ENCODE measurements at regions not wholly inside any gene's neighbourhood (a gene's known extent, or its start where the extent isn't known, plus 50 kb on each side); places are given as distances from the start of the nearest gene placed in this dataset.

DNA sequence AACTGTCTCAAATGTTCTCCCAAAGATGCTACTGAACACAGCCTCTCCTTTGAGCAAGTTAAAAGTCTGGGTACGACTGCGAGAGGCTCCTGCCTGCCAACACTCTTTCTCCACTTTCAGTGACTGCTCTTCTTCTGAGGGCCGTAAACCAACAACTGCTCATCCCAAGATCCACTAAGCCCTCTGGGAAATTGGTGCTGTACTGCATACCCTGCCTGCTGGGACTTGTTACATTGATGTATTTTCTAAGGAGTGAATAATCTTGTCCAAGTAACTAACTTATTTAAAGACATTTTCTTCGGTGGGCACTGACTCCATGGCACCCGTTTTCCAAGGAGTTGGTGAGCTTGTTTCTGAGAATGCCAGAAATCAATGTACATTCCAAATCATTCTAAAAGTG, 87.2 kb downstream of the ZNF280B start:
- DNase-seq (ENCODE audit: low read depth): no peak

DNA sequence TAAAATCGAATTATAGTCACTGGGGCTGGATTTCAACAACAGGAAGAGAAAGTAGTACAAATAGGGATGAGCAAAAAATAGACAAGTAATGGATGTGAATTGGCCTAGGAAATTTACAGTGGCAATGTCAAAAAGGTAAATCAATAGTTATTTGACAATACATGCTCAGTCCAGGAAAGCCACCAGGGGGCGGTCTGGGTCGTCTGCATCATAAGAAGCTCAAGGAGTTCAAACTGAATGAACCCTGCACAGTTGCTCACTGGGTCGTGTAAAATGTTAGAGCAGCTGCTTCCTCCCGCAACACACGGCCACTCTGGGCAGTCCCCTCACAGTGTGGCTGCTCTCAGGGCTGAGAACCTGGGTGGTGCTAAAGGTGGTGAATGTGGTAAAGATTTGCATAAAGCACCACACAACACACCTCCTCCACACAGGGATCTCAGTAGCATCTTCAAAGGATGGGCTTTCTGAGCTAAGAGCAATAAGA, 85.9 kb downstream of the ZNF280B start:
- peak; percentile 43 for DNase-seq (ENCODE audit: low read depth)

DNA sequence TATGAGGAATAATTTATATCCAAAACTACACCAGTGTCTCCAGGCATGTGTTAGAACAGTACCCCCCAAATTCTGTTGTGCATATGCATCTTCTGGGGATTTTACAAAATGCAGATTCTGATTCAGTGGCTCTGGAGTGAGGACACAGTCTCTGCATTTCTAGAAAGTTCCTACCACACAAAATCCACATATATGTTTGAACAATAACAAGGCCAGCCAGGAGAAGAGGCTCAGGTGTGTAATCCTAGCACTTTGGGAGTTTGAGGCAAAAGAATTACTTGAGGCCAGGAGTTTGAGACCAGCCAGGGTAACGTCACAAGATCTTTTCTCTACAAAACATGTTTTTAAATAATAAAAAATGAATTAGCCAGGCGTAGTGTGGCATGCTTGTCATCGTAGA, 84.9 kb downstream of the ZNF280B start:
- no peak for DNase-seq (ENCODE audit: low read depth)

DNA sequence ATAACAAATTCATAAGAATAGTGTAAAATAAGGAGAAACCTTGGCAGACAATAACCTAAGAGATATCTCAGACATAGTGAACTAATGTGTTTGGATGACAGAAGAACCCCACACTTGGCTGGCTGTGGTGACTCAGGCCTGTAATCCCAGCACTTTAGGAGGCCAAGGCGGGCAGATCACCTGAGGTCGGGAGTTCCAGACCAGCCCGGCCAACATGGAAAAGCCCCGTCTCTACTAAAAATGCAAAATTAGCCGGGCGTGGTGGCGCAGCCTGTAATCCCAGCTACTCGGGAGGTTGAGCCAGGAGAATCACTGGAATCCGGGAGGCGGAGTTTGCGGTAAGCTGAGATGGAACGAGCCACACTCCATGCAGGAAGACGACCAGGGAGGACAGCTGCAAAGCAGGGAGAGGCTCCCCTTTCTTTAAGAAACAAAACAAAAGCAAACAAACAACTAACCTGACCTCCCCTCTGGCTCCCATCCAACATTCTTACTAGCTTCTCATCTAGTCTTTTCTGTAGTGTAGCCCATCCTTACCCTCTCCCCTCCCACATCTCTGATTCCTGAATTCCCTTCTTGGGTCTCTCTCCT, 84.2 kb downstream of the ZNF280B start:
- DNase-seq (ENCODE audit: low read depth): no peak

DNA sequence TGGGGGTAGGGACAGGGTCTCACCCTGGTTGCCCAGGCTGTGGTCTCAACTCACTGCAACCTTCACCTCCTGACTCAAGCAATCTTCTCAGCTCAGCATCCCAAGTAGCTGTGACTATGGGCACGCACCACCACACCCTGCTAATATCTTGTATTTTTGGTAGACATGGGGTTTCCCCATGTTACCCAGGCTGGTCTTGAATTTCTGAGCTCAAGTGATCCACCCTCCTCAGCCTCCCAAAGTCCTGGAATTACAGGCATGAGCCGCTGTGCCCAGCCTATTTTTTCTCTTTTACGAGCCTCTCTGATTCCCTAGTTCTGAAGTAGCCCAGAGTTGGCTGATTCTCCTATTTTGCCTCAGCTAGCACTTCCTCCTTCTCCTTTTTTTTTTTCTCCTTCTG, 83.6 kb downstream of the ZNF280B start:
- DNase-seq (ENCODE audit: low read depth): no peak

DNA sequence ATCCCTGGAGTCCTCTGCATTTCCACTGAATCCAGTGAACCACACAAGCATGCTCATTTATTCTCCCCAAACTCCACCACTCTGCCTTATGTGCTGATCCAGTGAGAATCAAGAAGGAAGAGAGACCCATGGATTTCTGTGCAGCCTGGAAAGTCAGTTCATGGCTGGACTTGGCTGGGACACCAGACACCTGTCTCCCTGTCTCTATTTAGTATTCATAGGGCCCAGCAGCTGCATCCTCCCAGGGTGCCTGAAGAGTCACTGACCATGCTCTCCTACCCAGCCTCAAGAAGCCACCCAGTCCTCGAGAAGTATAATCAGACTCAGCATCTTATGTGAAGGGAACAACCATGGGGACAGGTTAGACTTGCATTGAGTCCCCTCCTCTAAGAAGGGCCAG, 83.2 kb downstream of the ZNF280B start:
- no peak for DNase-seq (ENCODE audit: low read depth)

DNA sequence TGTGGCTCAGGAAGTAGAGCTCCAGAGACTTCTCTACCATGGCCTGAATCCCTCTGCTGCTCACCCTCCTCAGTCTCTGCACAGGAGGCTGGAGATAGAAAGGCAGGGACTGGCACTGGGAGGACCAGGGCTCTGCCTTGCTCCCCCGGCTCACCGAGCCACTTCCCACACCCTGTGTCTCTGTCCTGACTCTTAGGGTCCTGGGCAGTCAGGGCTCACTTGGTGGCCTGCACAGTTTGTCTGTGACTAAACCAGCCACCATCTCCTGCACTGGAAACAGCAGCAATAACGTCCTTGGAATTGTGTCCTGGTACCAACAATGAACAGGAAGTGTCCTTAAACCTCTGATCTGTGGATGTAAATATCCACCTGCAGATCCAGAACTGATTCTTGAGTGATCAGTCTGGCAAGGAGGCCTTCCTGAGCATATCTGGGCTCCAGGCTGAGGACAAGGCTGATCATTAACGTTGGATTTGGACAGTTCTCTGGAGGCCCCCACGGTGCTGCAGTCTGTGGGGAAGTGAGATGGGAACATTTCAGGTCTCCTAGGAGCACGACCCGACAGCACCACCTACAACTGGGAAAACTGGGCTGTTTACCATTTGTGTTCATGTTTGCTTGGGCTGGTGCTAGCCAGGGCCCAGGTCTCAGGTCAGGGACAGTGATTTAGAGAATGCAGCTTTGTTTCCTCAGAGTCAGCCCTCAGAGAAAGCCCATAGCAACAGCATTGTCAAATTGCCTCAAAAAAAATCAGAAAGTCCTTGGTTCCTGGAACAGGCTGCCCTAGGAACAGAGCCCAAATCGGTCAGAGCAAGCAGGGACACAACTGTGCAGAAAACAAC, 82.5 kb downstream of the ZNF280B start:
- no peak for DNase-seq (ENCODE audit: low read depth)

DNA sequence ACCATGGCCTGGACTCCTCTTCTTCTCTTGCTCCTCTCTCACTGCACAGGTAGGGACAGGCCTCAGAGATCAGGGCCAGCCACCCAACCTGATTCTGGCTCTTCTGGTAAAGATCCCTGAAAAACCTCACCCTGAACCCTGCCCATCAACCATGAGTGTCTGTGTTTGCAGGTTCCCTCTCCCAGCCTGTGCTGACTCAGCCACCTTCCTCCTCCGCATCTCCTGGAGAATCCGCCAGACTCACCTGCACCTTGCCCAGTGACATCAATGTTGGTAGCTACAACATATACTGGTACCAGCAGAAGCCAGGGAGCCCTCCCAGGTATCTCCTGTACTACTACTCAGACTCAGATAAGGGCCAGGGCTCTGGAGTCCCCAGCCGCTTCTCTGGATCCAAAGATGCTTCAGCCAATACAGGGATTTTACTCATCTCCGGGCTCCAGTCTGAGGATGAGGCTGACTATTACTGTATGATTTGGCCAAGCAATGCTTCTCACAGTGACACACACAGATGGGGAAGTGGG, 80.9 kb downstream of the ZNF280B start:
- no peak for DNase-seq (ENCODE audit: low read depth)

DNA sequence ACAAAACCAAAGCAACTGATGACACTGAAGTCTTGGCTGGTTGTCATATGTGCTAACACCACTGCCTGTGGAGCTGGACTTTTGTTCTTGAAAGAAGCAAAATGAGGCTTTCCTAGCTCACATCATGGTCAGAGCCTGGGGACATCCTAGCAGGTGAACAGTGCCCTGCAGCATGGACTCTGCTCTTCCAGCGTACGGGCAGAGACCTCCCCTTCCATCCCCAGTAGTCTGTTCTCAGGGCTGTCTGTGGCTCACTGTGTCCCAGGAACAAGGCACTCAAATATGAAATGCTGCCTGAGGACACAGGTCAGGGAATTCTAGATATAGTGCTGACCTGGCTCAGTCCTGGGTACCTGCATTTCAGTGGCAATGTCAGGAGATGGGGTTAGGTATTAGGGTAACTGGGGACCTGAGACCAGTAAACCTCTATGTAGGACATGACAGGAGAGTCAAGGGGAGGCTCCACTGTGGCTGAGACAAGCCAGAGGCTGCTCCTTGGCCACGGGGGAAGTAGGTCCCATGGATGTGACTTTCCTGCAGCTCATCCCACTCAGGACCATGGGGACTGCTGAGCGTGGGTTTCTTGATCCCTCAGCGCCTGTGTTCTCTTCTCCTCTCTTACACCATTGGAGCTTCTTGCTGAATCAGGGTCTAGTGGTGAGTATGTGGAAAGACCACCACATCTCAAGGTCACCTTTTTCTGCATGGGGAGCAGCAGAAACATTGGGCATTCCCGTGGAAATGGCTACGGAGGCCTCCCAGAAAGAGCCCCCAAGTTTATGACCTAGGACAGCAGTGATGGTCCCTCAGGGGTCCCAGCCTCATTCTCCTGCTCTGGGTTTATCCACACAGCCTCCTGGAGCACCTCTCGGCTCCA, 80.1 kb downstream of the ZNF280B start:
- DNase-seq (ENCODE audit: low read depth): no peak

DNA sequence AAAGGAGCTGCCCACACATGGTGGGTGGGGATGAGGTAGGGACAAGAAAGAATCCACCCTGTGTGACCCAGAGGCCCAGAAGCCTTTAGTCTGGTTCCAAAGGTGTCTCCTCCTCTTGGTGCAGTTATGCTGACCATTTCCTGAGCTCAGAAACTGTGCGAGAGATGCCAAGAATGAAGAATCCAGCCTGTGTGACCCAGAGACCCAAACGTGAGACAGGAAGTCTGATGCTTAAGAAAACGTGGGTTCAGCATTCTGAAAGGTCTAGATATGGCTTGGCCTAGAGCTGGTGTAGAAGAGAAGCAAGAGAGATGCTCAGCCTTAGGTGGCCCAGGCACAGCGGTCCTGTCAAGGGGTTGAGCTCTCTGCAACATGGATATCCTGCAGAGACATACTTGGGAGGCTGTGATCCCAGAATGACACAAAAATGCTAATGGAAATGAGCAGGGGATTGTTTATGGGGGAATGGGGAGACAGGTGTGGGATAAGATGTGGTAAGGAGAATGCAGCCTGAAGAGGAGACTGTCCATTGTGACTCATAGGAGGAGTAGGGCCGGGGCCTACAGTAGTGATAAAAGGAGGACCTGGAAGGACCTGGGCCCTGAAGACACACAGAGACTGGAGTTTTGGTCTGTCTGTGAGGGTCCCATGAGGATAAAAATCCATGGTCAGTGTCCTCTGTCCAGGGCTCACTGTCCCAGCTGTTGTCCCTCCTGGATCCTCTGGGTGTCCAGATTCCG, 79.0 kb downstream of the ZNF280B start:
- no peak for DNase-seq (ENCODE audit: low read depth)

DNA sequence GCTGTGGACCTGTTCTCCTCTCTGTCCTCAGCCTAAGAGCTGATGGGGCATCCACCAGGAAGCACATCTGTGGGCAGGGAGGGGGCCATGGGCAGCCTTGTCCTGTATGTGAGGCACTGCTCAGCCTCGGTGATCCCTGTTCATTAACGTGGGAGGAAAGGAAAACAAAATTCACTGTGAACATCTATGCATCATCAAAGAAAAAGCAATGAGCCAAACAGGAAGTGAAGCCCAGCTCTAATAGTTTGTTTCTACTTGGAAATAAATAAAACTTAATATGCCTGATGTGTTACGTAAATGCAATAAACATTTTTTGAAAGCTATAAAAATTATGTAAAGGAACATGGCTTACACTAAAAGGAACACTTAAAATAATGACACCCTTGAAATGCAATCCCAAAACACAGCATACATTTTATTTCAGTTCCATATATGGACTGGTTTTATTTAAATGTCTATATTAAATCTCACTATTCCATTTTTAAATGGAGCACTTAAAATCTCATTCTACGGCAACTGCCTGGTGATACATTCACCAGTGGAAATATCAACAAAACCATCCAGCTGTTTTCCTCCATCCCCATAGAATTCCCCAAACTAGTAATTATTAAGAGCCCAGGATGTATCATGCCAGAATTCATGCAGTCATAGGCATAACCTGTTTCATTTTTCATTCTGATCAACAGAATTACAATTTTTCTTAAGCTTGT, 78.3 kb downstream of the ZNF280B start:
- DNase-seq (ENCODE audit: low read depth): no peak

DNA sequence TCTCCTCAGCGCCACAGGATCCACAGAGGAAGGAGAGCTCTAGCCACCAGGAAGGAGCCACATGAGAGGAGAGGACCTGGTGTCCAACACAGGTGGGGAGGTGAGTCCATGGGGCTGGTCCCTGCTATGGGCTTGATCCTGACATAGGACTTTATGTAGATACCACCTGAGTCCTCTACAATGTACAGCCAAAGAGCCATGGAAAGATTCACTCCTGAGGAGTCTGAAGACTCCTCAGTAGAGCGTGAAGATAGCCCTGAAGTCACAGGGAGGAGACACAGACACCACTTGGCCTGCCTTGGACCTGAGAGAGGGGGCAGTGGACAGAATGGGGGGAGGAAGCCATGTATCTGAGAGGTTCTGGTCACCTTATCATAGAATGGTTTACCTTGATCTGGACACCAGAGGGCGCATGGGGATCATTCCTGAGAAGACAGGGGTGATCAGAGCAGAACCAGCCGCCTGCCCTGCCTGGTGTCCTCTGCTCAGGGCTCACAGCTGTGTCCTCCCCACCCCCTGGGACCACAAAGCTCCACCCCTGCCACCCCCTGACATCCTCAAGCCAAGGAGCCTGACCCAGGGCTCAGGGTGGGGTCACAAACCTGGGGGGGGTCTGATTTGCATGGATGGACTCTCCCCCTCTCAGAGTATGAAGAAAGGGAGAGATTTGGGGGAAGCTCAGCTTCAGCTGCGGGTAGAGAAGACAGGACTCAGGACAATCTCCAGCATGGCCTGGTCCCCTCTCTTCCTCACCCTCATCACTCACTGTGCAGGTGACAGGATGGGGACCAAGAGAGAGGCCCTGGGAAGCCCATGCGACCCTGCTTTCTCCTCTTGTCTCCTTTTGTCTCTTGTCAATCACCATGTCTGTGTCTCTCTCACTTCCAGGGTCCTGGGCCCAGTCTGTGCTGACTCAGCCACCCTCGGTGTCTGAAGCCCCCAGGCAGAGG, 77.0 kb downstream of the ZNF280B start:
- peak; percentile 27 for DNase-seq (ENCODE audit: low read depth)

DNA sequence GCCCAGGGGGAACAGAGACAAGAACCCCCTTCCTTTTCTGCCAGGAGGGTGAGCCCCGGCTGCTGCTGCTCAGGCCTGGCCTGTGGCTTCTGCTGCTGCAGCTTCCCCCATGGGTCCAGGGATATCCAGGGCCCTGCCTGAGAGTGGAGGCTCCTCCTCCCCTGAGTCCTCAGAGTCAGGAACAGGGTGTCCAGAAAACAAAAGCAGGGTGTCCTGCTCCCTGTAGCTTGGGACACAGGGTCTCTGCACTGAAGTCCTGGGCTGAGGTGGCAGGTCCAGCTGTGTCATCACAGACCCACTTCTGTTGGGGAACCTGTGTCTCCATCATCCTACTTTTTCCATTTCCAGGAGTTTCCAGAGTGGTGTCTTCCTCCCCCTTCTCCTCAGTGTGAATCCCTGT, 76.1 kb downstream of the ZNF280B start:
- DNase-seq (ENCODE audit: low read depth): no peak

DNA sequence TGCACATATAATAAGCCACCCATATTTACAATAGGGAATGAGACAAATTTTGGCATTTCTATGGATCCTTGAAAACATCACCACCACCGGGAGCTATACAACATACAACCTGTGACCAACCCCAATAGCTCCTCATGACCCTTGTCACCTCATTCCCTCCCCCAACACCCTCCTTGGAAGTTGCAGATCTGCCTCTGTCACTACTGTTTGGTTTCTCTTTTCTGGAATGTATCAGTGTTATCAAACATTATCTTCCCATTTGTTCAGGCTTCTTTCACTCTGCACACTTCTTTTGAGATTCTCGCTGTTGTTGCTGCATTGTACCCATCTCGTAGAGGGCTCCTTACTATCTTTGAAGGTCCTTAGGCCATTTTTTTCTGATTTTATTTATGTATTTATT, 75.6 kb downstream of the ZNF280B start:
- no peak for DNase-seq (ENCODE audit: low read depth)

DNA sequence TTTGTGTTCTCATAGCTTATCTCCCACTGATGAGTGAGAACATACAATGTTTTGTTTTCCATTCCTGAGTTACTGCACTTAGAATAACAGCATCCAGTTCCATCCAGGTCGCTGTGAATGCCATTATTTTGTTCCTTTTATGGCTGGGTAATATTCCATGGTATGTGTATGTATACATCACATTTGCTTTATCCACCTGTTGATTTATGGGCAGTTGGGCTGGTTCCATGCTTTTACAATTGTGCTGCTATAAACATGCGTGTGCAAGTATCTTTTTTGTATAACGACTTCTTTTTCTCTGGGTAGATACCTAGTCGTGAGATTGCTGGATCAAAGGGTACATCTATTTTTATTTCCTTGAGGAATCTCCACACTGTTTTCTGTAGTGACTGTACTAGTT, 74.8 kb downstream of the ZNF280B start:
- no peak for DNase-seq (ENCODE audit: low read depth)

Data from amniotic epithelial cell (primary cell).